ENCODE measurements at regions not wholly inside any gene's neighbourhood (a gene's known extent, or its start where the extent isn't known, plus 50 kb on each side); places are given as distances from the start of the nearest gene placed in this dataset.

GRCh38 chr11:70842701-70843100 lies 409.7 kb downstream of the SHANK2 start:
- TF ChIP-seq, protein P1, sequence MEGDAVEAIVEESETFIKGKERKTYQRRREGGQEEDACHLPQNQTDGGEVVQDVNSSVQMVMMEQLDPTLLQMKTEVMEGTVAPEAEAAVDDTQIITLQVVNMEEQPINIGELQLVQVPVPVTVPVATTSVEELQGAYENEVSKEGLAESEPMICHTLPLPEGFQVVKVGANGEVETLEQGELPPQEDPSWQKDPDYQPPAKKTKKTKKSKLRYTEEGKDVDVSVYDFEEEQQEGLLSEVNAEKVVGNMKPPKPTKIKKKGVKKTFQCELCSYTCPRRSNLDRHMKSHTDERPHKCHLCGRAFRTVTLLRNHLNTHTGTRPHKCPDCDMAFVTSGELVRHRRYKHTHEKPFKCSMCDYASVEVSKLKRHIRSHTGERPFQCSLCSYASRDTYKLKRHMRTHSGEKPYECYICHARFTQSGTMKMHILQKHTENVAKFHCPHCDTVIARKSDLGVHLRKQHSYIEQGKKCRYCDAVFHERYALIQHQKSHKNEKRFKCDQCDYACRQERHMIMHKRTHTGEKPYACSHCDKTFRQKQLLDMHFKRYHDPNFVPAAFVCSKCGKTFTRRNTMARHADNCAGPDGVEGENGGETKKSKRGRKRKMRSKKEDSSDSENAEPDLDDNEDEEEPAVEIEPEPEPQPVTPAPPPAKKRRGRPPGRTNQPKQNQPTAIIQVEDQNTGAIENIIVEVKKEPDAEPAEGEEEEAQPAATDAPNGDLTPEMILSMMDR (IDR thresholded peaks at IDR 0.05): no peak
- TF ChIP-seq NFIC (IDR thresholded peaks at IDR 0.05; ENCODE audit: borderline replicate concordance): no peak
- no peak for TF ChIP-seq REST (IDR thresholded peaks at IDR 0.05; ENCODE audit: low read depth, low read length)
- no peak for TF ChIP-seq JUND (IDR thresholded peaks at IDR 0.05)
- no peak for TF ChIP-seq MAX (IDR thresholded peaks at IDR 0.05; ENCODE audit: low read depth)
- TF ChIP-seq TAF1 (IDR thresholded peaks at IDR 0.05; ENCODE audit: borderline replicate concordance, low read depth, low read length): no peak
- TF ChIP-seq YY1 (IDR thresholded peaks at IDR 0.05; ENCODE audit: low read depth): no peak
- no peak for TF ChIP-seq GABPA (IDR thresholded peaks at IDR 0.05; ENCODE audit: low read depth)
- no peak for TF ChIP-seq RFX5 (IDR thresholded peaks at IDR 0.05; ENCODE audit: low read length)
- TF ChIP-seq FOSL2 (IDR thresholded peaks at IDR 0.05; ENCODE audit: borderline replicate concordance, low read depth): no peak
- no peak for TF ChIP-seq RAD21 (IDR thresholded peaks at IDR 0.05; ENCODE audit: low read length)
- TF ChIP-seq POLR2AphosphoS5 (IDR thresholded peaks at IDR 0.05; ENCODE audit: low read depth, low read length): no peak
- no peak for TF ChIP-seq GATA2 (CRISPR knock-in tag; IDR thresholded peaks at IDR 0.05)
- TF ChIP-seq TEAD4 (IDR thresholded peaks at IDR 0.05; ENCODE audit: borderline replicate concordance, insufficient read depth): no peak

Data from SK-N-SH (cell line).